H1 (cell line): ENCODE measurements at regions not wholly inside any gene's neighbourhood (a gene's known extent, or its start where the extent isn't known, plus 50 kb on each side); places are given as distances from the start of the nearest gene placed in this dataset.

ENCODE experiments used
- CTCF ChIA-PET: fragments of 300-600 bp; sonication (Branson Sonifier 250); formaldehyde crosslinking; loops from one replicate; lab custom pipeline; 2021; ENCODE audit not compliant: partially characterized antibody; lab: Charles Lee
- POLR2A ChIA-PET: fragments of 300-600 bp; sonication (Branson Sonifier 250); formaldehyde crosslinking; loops from one replicate; lab custom pipeline; 2021; ENCODE audit warnings: inconsistent platforms; ENCODE audit not compliant: partially characterized antibody; lab: Charles Lee
- DNase-seq, 2 experiments: peaks; one replicate each; pipeline versions ENCODE4 v3.0.0 to v3.0.0-alpha.2; 2010 to 2022; ENCODE audit warnings: low spot score in 2 of 2, low read depth in 1 of 2, mixed read lengths in 1 of 2
- FAIRE-seq: peaks from 2 replicates; lab custom pipeline; 2011; peaks lifted over from hg19 to GRCh38; lab: Jason Lieb, UNC
- H2AFZ ChIP-seq: 2 replicates; pipeline ENCODE4 v1.8.1; 2012; ENCODE audit warnings: low read length, inconsistent platforms
- H2AK5ac ChIP-seq: 2 replicates; pipeline ENCODE4 v1.6.1; 2013; ENCODE audit warnings: low read depth, low read length
- H2BK120ac ChIP-seq: replicated peaks from 2 replicates; pipeline ENCODE3; 2013; ENCODE audit warnings: low read depth, low read length, inconsistent platforms
- H2BK12ac ChIP-seq: 2 replicates; pipeline ENCODE4 v1.6.1; 2013; ENCODE audit warnings: low read depth, low read length
- H2BK15ac ChIP-seq: 2 replicates; pipeline ENCODE4 v1.6.1; 2013; ENCODE audit warnings: low read length
- H2BK20ac ChIP-seq: 2 replicates; pipeline ENCODE4 v1.6.1; 2013; ENCODE audit warnings: low read length
- H2BK5ac ChIP-seq: 2 replicates; pipeline ENCODE4 v1.6.1; 2013; ENCODE audit warnings: low read depth, low read length
- H3K14ac ChIP-seq: 2 replicates; pipeline ENCODE4 v1.6.1; 2013; ENCODE audit warnings: inconsistent platforms; ENCODE audit not compliant: insufficient read length
- H3K18ac ChIP-seq: 2 replicates; pipeline ENCODE4 v1.6.1; 2013; ENCODE audit warnings: low read length; ENCODE audit errors: extremely low read depth
- H3K23ac ChIP-seq: 2 replicates; pipeline ENCODE4 v1.6.1; 2013; ENCODE audit warnings: inconsistent platforms; ENCODE audit not compliant: insufficient read length
- H3K23me2 ChIP-seq: 2 replicates; pipeline ENCODE4 v1.6.1; 2013; ENCODE audit warnings: low read depth, low read length
- H3K27ac ChIP-seq: 2 replicates; pipeline ENCODE4 v1.6.1; 2011; ENCODE audit warnings: low read depth, low read length, inconsistent platforms
- H3K27me3 ChIP-seq, 4 experiments: replicated peaks in 1 of 4; 1 replicate in 1 of 4; 2 replicates in 3 of 4; pipeline versions ENCODE4 v1.6.1 to v1.8.1; 2011 to 2013; ENCODE audit warnings: low read length in 3 of 4, mild to moderate bottlenecking in 3 of 4, inconsistent platforms in 2 of 4, mixed read lengths in 2 of 4, moderate library complexity in 1 of 4; ENCODE audit not compliant: control insufficient read depth in 3 of 4, insufficient read depth in 3 of 4; ENCODE audit errors: extremely low read depth in 1 of 4
- H3K36me3 ChIP-seq, 4 experiments: 2 replicates each; pipeline versions ENCODE4 v1.6.1 to v1.8.1; 2011 to 2013; ENCODE audit warnings: mild to moderate bottlenecking in 4 of 4, low read length in 3 of 4, moderate library complexity in 2 of 4, control low read depth in 1 of 4, inconsistent platforms in 1 of 4; ENCODE audit not compliant: insufficient read depth in 4 of 4, control insufficient read depth in 2 of 4
- H3K4ac ChIP-seq: replicated peaks from 2 replicates; pipeline ENCODE3; 2013; ENCODE audit warnings: low read length, low read depth, mixed read lengths, inconsistent platforms; ENCODE audit not compliant: insufficient read length
- H3K4me1 ChIP-seq, 4 experiments: replicated peaks in 1 of 4; 1 replicate in 1 of 4; 2 replicates in 3 of 4; pipeline versions ENCODE4 v1.6.1 to v1.8.1; 2011 to 2013; ENCODE audit warnings: low read length in 3 of 4, inconsistent platforms in 2 of 4, mixed read lengths in 1 of 4; ENCODE audit not compliant: insufficient read depth in 4 of 4, control insufficient read depth in 3 of 4
- H3K4me2 ChIP-seq, 2 experiments: 2 replicates each; pipeline versions ENCODE4 v1.6.1 to v1.8.1; 2011 to 2013; ENCODE audit warnings: low read depth in 2 of 2, low read length in 2 of 2, control low read depth in 1 of 2, inconsistent platforms in 1 of 2, mild to moderate bottlenecking in 1 of 2; ENCODE audit not compliant: insufficient read depth in 1 of 2
- H3K4me3 ChIP-seq, 4 experiments: fragments of 200-600, 300-600 bp in 1 of 4; sonication (generic), shearing (Covaris generic), sonication (Bioruptor Twin) in 1 of 4; 2 replicates each; pipeline versions ENCODE4 v1.5.1 to v1.8.1; 2011 to 2016; ENCODE audit warnings: low read length in 4 of 4, low read depth in 3 of 4, control low read depth in 2 of 4, inconsistent platforms in 2 of 4, mild to moderate bottlenecking in 2 of 4, mixed read lengths in 1 of 4, moderate library complexity in 1 of 4; ENCODE audit not compliant: insufficient read depth in 2 of 4; ENCODE audit errors: extremely low read depth in 1 of 4
- H3K56ac ChIP-seq: replicated peaks from 2 replicates; pipeline ENCODE3; 2013; ENCODE audit warnings: low read depth, mild to moderate bottlenecking, mixed read lengths, low read length, inconsistent platforms; ENCODE audit not compliant: insufficient read length
- H3K79me1 ChIP-seq: 2 replicates; pipeline ENCODE4 v1.6.1; 2013; ENCODE audit warnings: low read depth, low read length, control low read depth
- H3K79me2 ChIP-seq, 2 experiments: 2 replicates each; pipeline versions ENCODE4 v1.6.1 to v1.8.1; 2012 to 2013; ENCODE audit warnings: low read length in 2 of 2, mild to moderate bottlenecking in 2 of 2, inconsistent platforms in 1 of 2; ENCODE audit not compliant: insufficient read depth in 2 of 2, control insufficient read depth in 1 of 2
- H3K9ac ChIP-seq, 4 experiments: replicated peaks in 1 of 4; 1 replicate in 1 of 4; 2 replicates in 3 of 4; pipeline versions ENCODE4 v1.6.1 to v1.8.1; 2011 to 2013; ENCODE audit warnings: low read depth in 3 of 4, low read length in 3 of 4, control low read depth in 2 of 4, mild to moderate bottlenecking in 2 of 4, moderate library complexity in 2 of 4, inconsistent platforms in 1 of 4; ENCODE audit errors: extremely low read depth in 1 of 4
- H3K9me3 ChIP-seq, 2 experiments: 2 replicates each; pipeline versions ENCODE4 v1.6.1 to v1.8.1; 2012 to 2013; ENCODE audit warnings: mild to moderate bottlenecking in 2 of 2, moderate library complexity in 2 of 2, control low read depth in 1 of 2, inconsistent platforms in 1 of 2, low read depth in 1 of 2, low read length in 1 of 2, mixed read lengths in 1 of 2; ENCODE audit not compliant: insufficient read depth in 2 of 2
- H4K20me1 ChIP-seq, 2 experiments: replicated peaks in 1 of 2; 2 replicates each; pipeline versions ENCODE3 to v1.8.1; 2011 to 2013; ENCODE audit warnings: inconsistent platforms in 2 of 2, low read length in 2 of 2, mild to moderate bottlenecking in 1 of 2; ENCODE audit not compliant: insufficient read depth in 2 of 2, control insufficient read depth in 1 of 2
- H4K5ac ChIP-seq: 2 replicates; pipeline ENCODE4 v1.6.1; 2013; ENCODE audit warnings: low read length, low read depth, mixed read lengths, inconsistent platforms; ENCODE audit not compliant: insufficient read length
- H4K8ac ChIP-seq: 2 replicates; pipeline ENCODE4 v1.8.0; 2013; ENCODE audit warnings: mild to moderate bottlenecking, moderate library complexity, low read length, inconsistent platforms; ENCODE audit not compliant: insufficient read depth; ENCODE audit errors: extremely low read depth
- H4K91ac ChIP-seq: replicated peaks from 2 replicates; pipeline ENCODE3; 2013; ENCODE audit warnings: low read length, mixed read lengths, inconsistent platforms; ENCODE audit not compliant: insufficient read length
- BCL11A ChIP-seq, 2 experiments: IDR thresholded peaks; one replicate each; pipeline ENCODE4 v1.6.1; 2011; ENCODE audit warnings: low read depth in 2 of 2, low read length in 2 of 2, mild to moderate bottlenecking in 2 of 2
- BRCA1 ChIP-seq: IDR thresholded peaks from 2 replicates; pipeline ENCODE4 v1.6.1; 2012; ENCODE audit warnings: low read depth, low read length, improper control_type of control experiment
- CBX8 ChIP-seq: fragments of 300-800, 300-1000 bp; sonication (generic); IDR thresholded peaks from 2 replicates; pipeline ENCODE4 v1.7.1; 2016; ENCODE audit warnings: low read depth, low read length, borderline replicate concordance
- MAFK ChIP-seq: IDR thresholded peaks from 2 replicates; pipeline ENCODE4 v1.6.1; 2012; ENCODE audit warnings: low read depth, mild to moderate bottlenecking, improper control_type of control experiment, low read length
- RXRA ChIP-seq: IDR thresholded peaks from 2 replicates; pipeline ENCODE4 v1.6.1; 2011; ENCODE audit warnings: low read depth, mild to moderate bottlenecking, low read length, moderate library complexity; ENCODE audit not compliant: insufficient read depth
- SP2 ChIP-seq: IDR thresholded peaks from 2 replicates; pipeline ENCODE4 v1.6.1; 2012; ENCODE audit warnings: mild to moderate bottlenecking, low read length, inconsistent platforms
- SP4 ChIP-seq: IDR thresholded peaks from 2 replicates; pipeline ENCODE4 v1.6.1; 2012; ENCODE audit warnings: low read length, inconsistent platforms
- WGBS, 2 experiments: shearing (Covaris generic) in 1 of 2; methylation state at CpG; one replicate each; pipeline versions ENCODE4 v1.1.6 to v1.1.7; 2013 to 2015; ENCODE audit warnings: low lambda C conversion rate in 2 of 2, mixed read lengths in 2 of 2, inconsistent platforms in 1 of 2, low coverage in 1 of 2, missing lambda C conversion rate in 1 of 2; ENCODE audit not compliant: insufficient replicate concordance in 2 of 2, insufficient coverage in 1 of 2, insufficient read length in 1 of 2; ENCODE audit errors: extremely low coverage in 1 of 2, missing lambda C conversion rate in 1 of 2; 5-methylcytosine and 5-hydroxymethylcytosine counted together
- TF ChIP-seq, protein P1 (sequence below), 3 experiments: IDR thresholded peaks; 1 replicate in 2 of 3; 2 replicates in 1 of 3; pipeline versions ENCODE4 v1.5.1 to v1.6.1; 2011; ENCODE audit warnings: low read length in 3 of 3, mild to moderate bottlenecking in 3 of 3, inconsistent platforms in 2 of 3, low read depth in 1 of 3, moderate library complexity in 1 of 3; ENCODE audit not compliant: insufficient read depth in 1 of 3; ENCODE audit errors: control extremely low read depth in 1 of 3
- TF ChIP-seq, protein P2 (sequence below): IDR thresholded peaks from 2 replicates; pipeline ENCODE4 v1.6.1; 2012; ENCODE audit warnings: inconsistent platforms

DNA sequence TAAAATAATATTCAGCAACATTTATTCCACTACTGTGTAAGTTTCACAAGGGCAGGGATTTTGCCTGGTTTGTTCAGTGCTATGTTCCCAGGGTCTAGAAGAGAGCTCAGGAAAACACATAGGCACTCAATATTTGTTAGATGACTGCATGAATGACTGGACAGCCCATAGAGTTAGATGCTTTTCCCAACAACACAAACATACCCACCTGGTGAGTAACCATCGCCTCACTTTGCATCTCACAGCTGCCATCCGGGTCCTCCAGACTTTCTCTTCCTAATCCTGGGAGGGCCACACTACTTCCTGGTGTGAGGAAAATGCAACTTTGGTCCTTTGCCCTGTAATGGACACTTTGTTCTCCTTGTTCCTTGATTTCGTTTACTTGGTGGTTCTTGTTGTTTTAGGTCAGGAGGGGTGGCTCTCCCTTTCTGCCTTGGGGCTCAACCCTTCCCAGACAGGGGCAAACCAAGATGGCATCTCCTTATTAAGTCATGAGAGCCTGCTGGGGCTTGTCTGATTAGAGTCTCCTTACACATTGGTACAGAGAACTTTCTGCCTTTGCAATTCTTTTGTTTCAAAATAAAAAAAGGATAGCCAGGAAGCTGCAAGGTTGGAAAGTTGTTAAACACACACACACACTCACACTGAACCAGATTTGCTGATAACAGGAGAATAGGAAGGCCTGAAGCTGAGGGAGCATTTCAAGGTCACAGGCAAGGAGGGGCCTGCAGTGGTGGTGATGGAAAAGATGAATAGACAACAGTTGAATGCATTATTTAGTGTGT, 190.6 kb downstream of the MID1IP1 start:
- Histone ChIP-seq H2BK12ac (no peak overlapping the region), H3K18ac (no peak overlapping the region), H4K20me1 (no peaks in the 10 kb centered on the region), H3K4ac (no peak overlapping the region), H2AK5ac (no peak overlapping the region), H2BK5ac (no peak overlapping the region), H3K4me2 (no peak overlapping the region), H3K79me2 (no peaks in the 10 kb centered on the region), H3K23ac (no peak overlapping the region), H4K8ac (no peak overlapping the region; the same call in 1 of the 2 replicates), H4K91ac (no peak overlapping the region), H2BK20ac (no peak overlapping the region), H3K4me1 (no peaks in the 10 kb centered on the region), H3K9ac (no peak overlapping the region), H3K27me3 (no peaks in the 10 kb centered on the region), H4K5ac (no peak overlapping the region), H2BK120ac (no peak overlapping the region), H3K23me2 (no peaks in the 10 kb centered on the region), H3K27ac (no peak overlapping the region), H3K56ac (no peak overlapping the region), H2AFZ (no peak overlapping the region), H3K9me3 (no peaks in the 10 kb centered on the region), H3K79me1 (no peaks in the 10 kb centered on the region), H3K14ac (no peak overlapping the region), H3K4me3 (no peak overlapping the region), H3K36me3 (no peaks in the 10 kb centered on the region), H2BK15ac (no peak overlapping the region)
- CTCF ChIA-PET: interaction anchor here (0.7 to 1.5 kb wide), 3 partner anchors 16 to 238 kb away, joined by 3 to 4 read pairs (median 3); no protein-coding TSS in a partner anchor
- WGBS, 2 experiments: 78% methylated on average over 2 of the region's 3 CpGs; no CpG with 5 or more reads in 1 of the 2 experiments
- FAIRE-seq (no peak), DNase-seq (no peak)
- POLR2A ChIA-PET: no interaction called here
- TF ChIP-seq MAFK (no peak), BCL11A (IDR thresholded peaks at IDR 0.05; ENCODE audit: low read depth in 2 of 2, low read length in 2 of 2) (no peak), SP2 (no peak), RXRA (no peak), SP4 (no peak), BRCA1 (no peak), CBX8 (no peak)
- TF ChIP-seq, protein P1, sequence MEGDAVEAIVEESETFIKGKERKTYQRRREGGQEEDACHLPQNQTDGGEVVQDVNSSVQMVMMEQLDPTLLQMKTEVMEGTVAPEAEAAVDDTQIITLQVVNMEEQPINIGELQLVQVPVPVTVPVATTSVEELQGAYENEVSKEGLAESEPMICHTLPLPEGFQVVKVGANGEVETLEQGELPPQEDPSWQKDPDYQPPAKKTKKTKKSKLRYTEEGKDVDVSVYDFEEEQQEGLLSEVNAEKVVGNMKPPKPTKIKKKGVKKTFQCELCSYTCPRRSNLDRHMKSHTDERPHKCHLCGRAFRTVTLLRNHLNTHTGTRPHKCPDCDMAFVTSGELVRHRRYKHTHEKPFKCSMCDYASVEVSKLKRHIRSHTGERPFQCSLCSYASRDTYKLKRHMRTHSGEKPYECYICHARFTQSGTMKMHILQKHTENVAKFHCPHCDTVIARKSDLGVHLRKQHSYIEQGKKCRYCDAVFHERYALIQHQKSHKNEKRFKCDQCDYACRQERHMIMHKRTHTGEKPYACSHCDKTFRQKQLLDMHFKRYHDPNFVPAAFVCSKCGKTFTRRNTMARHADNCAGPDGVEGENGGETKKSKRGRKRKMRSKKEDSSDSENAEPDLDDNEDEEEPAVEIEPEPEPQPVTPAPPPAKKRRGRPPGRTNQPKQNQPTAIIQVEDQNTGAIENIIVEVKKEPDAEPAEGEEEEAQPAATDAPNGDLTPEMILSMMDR (IDR thresholded peaks at IDR 0.05; ENCODE audit: control extremely low read depth in 1 of 3, insufficient read depth in 1 of 3, low read depth in 1 of 3, low read length in 3 of 3): no peak
- TF ChIP-seq, protein P2, sequence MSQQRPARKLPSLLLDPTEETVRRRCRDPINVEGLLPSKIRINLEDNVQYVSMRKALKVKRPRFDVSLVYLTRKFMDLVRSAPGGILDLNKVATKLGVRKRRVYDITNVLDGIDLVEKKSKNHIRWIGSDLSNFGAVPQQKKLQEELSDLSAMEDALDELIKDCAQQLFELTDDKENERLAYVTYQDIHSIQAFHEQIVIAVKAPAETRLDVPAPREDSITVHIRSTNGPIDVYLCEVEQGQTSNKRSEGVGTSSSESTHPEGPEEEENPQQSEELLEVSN: no peak
